NOMO-1 treated with dmso at 0.1 percent for 144 hours (cell line): ENCODE measurements at regions not wholly inside any gene's neighbourhood (a gene's known extent, or its start where the extent isn't known, plus 50 kb on each side); places are given as distances from the start of the nearest gene placed in this dataset.
"Not testable (repeated sequence)": the region's sequence is repeated elsewhere in the genome, so short reads cannot be mapped to it uniquely, and the experiment has no call there.

Source experiments
- DNase-seq: peaks from one replicate; lab custom pipeline; 2025; ENCODE audit not compliant: unreplicated experiment; lab: John Stamatoyannopoulos, UW

DNA sequence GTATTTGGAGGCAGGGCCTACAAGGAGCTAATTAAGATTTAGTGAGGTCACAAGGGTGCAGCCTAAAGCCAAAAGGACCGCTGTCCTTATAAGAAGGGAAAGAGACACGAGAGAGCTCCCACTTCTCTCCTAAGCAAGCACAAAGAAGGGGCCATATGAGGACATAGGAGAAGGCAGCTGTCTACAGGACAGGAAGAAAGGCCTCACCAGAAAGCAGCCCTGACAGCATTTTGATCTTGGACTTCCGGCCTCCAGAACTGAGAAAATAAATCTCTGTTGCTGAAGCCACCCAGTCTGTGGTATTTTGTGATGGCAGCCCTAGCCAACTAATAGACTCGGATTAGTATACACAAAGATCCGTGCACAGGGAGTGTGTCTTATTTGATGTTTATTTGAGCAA lies 139.7 kb downstream of the B3GNT2 start:
- DNase-seq: no peak

- DNase-seq: no peak
Observed at GRCh38 chr2:62334440-62335058, 138.6 kb downstream of the B3GNT2 start.

GRCh38 chr2:62334009-62334408 lies 138.1 kb downstream of the B3GNT2 start:
- no peak for DNase-seq

GRCh38 chr2:62330959-62331358 lies 135.0 kb downstream of the B3GNT2 start:
- DNase-seq: no peak

DNA sequence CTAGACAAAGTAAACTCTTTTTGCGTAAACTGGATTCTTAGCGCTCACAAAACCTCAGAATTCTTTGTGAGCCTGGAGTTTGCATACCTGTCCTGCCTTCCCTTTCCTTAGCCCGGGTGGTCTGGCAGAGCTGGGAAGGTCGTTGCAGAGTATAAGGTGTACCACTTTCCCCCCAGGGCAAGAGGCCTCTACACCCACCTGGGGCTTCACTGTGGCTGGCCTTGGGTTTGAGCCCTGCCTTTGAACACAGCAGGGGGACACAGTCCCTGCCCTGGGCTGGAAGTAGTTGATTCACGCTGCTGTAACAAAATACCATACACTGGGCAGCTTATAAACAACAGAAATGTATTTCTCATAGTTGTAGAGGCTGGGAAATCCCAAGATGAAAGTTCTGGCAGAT lies 133.9 kb downstream of the B3GNT2 start:
- DNase-seq: no peak

GRCh38 chr2:62326735-62327134 lies 130.8 kb downstream of the B3GNT2 start:
- no peak for DNase-seq

GRCh38 chr2:62325398-62325797 lies 129.5 kb downstream of the B3GNT2 start:
- no peak for DNase-seq

- no peak for DNase-seq
Observed at GRCh38 chr2:62321380-62322289, 125.7 kb downstream of the B3GNT2 start.

DNA sequence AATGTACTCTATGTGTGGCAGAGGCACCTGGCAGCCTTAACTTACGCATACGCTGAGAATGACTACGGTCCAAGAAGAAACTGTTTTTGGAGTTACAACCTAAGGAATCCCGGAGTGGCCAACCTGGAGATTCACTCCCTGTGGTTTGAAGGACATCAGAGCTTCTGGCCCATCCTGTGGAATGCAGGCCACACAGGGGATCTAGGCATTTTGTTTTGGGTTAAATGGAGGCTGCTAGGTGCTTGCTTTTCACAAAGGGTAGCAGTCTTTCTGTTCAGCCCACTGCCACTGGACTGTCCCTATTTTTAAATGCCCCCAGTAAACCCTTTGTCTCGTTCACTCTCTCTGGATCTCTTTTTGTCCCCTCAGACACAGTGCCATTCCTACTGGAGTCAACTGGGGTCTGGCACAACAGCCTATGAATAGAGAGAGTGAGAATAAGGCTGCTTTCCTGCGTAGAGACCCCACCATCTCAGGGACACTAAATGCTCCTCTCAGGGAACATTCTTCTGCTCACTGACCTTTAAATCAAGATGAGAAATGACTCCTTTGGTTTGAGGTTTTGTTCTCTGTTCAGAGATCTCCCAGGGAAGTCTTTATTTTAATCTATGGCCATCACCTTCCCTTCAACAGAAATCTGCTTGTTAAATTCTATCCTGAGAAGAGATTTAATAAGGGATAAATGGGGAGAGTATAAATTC lies 124.9 kb downstream of the B3GNT2 start:
- no peak for DNase-seq

GRCh38 chr2:62320137-62320536 lies 124.2 kb downstream of the B3GNT2 start:
- not testable (repeated sequence) for DNase-seq

- no peak for DNase-seq
Observed at GRCh38 chr2:62319070-62319469, 123.2 kb downstream of the B3GNT2 start.

GRCh38 chr2:62315476-62315875 lies 119.6 kb downstream of the B3GNT2 start:
- DNase-seq: no peak

- DNase-seq: no peak
Observed at GRCh38 chr2:62314291-62314690, 118.4 kb downstream of the B3GNT2 start.

- DNase-seq: no peak
Observed at GRCh38 chr2:62313449-62314227, 117.7 kb downstream of the B3GNT2 start.

GRCh38 chr2:62309465-62310091 lies 113.7 kb downstream of the B3GNT2 start:
- no peak for DNase-seq

GRCh38 chr2:62309081-62309464 lies 113.2 kb downstream of the B3GNT2 start:
- no peak for DNase-seq

GRCh38 chr2:62307469-62308389 lies 111.8 kb downstream of the B3GNT2 start:
- DNase-seq: no peak

GRCh38 chr2:62306751-62307468 lies 111.0 kb downstream of the B3GNT2 start:
- no peak for DNase-seq
